Left ventricle myocardium inferior (tissue), 1 donor: ENCODE measurements at regions not wholly inside any gene's neighbourhood (a gene's known extent, or its start where the extent isn't known, plus 50 kb on each side); places are given as distances from the start of the nearest gene placed in this dataset.

Experiments
- DNase-seq: peaks from one replicate; pipeline ENCODE4 v3.0.0-alpha.2; 2020
- H3K27ac ChIP-seq: fragments of 200-600 bp; replicated peaks from 2 replicates; pipeline ENCODE4 v1.8.0; 2021
- H3K27me3 ChIP-seq: fragments of 200-600 bp; 2 replicates; pipeline ENCODE4 v1.8.0; 2021; ENCODE audit warnings: low read depth
- H3K36me3 ChIP-seq: fragments of 200-600 bp; 2 replicates; pipeline ENCODE4 v1.8.0; 2021
- H3K4me1 ChIP-seq: fragments of 200-600 bp; 2 replicates; pipeline ENCODE4 v1.8.0; 2021
- H3K4me3 ChIP-seq: fragments of 200-600 bp; 2 replicates; pipeline ENCODE4 v1.8.0; 2021; ENCODE audit warnings: mild to moderate bottlenecking, moderate library complexity
- H3K9me3 ChIP-seq: fragments of 200-600 bp; replicated peaks from 2 replicates; pipeline ENCODE4 v1.8.0; 2021
- CTCF ChIP-seq: fragments of 200-600 bp; IDR thresholded peaks from 2 replicates; pipeline ENCODE4 v1.8.0; 2021; ENCODE audit warnings: antibody characterized with exemption, mild to moderate bottlenecking, borderline replicate concordance
- intact Hi-C: fragments of 100-400 bp; cut with micrococcal nuclease; formaldehyde crosslinking; loops from one replicate; pipeline ENCODE4 v1.11.0; 2022
- donor health status: DM: no; HTN: yes; CAD: no; lungs with severe emphysema.

- H3K9me3 ChIP-seq: no peaks in the 10 kb centered on the region
- peak; percentile 24 for DNase-seq
- peaks cover 85% of the 10 kb centered on the region for H3K27me3 ChIP-seq
- intact Hi-C loops: no loop called here
- H3K27ac ChIP-seq: no peak overlapping the region
- H3K36me3 ChIP-seq: no peaks in the 10 kb centered on the region
- no peak overlapping the region for H3K4me3 ChIP-seq
- TF ChIP-seq CTCF: no peak
- peaks cover 16% of the 10 kb centered on the region for H3K4me1 ChIP-seq
Measured at GRCh38 chr14:54221971-54222370, 174.8 kb upstream of the CDKN3 start.

- H3K27me3 ChIP-seq: peaks cover 73% of the 10 kb centered on the region
- TF ChIP-seq CTCF: no peak
Measured at GRCh38 chr14:54223831-54224402, 172.9 kb upstream of the CDKN3 start.

GRCh38 chr14:54225457-54226060 lies 171.2 kb upstream of the CDKN3 start:
- peaks cover 3% of the 10 kb centered on the region for H3K4me1 ChIP-seq
- no peak overlapping the region for H3K27ac ChIP-seq
- no peak for DNase-seq
- no peak overlapping the region for H3K4me3 ChIP-seq
- no peaks in the 10 kb centered on the region for H3K36me3 ChIP-seq
- no peaks in the 10 kb centered on the region for H3K9me3 ChIP-seq
- peaks cover 56% of the 10 kb centered on the region for H3K27me3 ChIP-seq
- intact Hi-C loops: no loop called here
- TF ChIP-seq CTCF: no peak

More at GRCh38 chr14:54223831-54224402, 172.9 kb upstream of the CDKN3 start:
- DNase-seq: no peak
- Histone ChIP-seq H3K36me3 (no peaks in the 10 kb centered on the region), H3K4me1 (peaks cover 16% of the 10 kb centered on the region), H3K4me3 (no peak overlapping the region), H3K9me3 (no peaks in the 10 kb centered on the region), H3K27ac (no peak overlapping the region)
- intact Hi-C loops: no loop called here

- TF ChIP-seq CTCF: no peak
- Histone ChIP-seq H3K9me3 (no peaks in the 10 kb centered on the region), H3K4me1 (no peaks in the 10 kb centered on the region), H3K27me3 (peaks cover 51% of the 10 kb centered on the region), H3K36me3 (no peaks in the 10 kb centered on the region), H3K4me3 (no peak overlapping the region), H3K27ac (no peak overlapping the region)
- DNase-seq: no peak
- intact Hi-C loops: no loop called here
Measured at GRCh38 chr14:54226103-54226502, 170.7 kb upstream of the CDKN3 start.

- TF ChIP-seq CTCF: no peak
- peaks cover 46% of the 10 kb centered on the region for H3K27me3 ChIP-seq
- H3K27ac ChIP-seq: no peak overlapping the region
- no peaks in the 10 kb centered on the region for H3K9me3 ChIP-seq
- no peaks in the 10 kb centered on the region for H3K36me3 ChIP-seq
- intact Hi-C loops: no loop called here
- no peak for DNase-seq
- no peak overlapping the region for H3K4me3 ChIP-seq
- H3K4me1 ChIP-seq: no peaks in the 10 kb centered on the region
Measured at GRCh38 chr14:54226558-54226957, 170.2 kb upstream of the CDKN3 start.
